Mesothelial cell of epicardium (in vitro differentiated cells): ENCODE measurements at regions not wholly inside any gene's neighbourhood (a gene's known extent, or its start where the extent isn't known, plus 50 kb on each side); places are given as distances from the start of the nearest gene placed in this dataset.

Experiments
- DNase-seq, 2 experiments: peaks; one replicate each; pipeline ENCODE4 v3.0.0; 2021; ENCODE audit warnings: low spot score in 2 of 2; ENCODE audit not compliant: unreplicated experiment in 2 of 2
- H3K27ac Mint-ChIP-seq: 2 replicates; pipeline ENCODE4 v1.8.0; 2021; ENCODE audit warnings: mixed read lengths
- H3K27me3 Mint-ChIP-seq: 2 replicates; pipeline ENCODE4 v1.8.0; 2021; ENCODE audit warnings: low read depth, mixed read lengths
- H3K36me3 Mint-ChIP-seq: 2 replicates; pipeline ENCODE4 v1.8.0; 2021; ENCODE audit warnings: mixed read lengths
- H3K4me1 Mint-ChIP-seq: 2 replicates; pipeline ENCODE4 v1.8.0; 2021; ENCODE audit warnings: mixed read lengths
- H3K4me3 Mint-ChIP-seq: 2 replicates; pipeline ENCODE4 v1.8.0; 2021; ENCODE audit warnings: mild to moderate bottlenecking, moderate library complexity, mixed read lengths
- H3K9me3 Mint-ChIP-seq: 2 replicates; pipeline ENCODE4 v1.8.0; 2021; ENCODE audit warnings: mixed read lengths
- CTCF ChIP-seq: fragments of 200-600 bp; sonication (generic); IDR thresholded peaks from one replicate; pipeline ENCODE4 v1.5.0; 2021; ENCODE audit warnings: antibody characterized with exemption; ENCODE audit not compliant: unreplicated experiment

DNA sequence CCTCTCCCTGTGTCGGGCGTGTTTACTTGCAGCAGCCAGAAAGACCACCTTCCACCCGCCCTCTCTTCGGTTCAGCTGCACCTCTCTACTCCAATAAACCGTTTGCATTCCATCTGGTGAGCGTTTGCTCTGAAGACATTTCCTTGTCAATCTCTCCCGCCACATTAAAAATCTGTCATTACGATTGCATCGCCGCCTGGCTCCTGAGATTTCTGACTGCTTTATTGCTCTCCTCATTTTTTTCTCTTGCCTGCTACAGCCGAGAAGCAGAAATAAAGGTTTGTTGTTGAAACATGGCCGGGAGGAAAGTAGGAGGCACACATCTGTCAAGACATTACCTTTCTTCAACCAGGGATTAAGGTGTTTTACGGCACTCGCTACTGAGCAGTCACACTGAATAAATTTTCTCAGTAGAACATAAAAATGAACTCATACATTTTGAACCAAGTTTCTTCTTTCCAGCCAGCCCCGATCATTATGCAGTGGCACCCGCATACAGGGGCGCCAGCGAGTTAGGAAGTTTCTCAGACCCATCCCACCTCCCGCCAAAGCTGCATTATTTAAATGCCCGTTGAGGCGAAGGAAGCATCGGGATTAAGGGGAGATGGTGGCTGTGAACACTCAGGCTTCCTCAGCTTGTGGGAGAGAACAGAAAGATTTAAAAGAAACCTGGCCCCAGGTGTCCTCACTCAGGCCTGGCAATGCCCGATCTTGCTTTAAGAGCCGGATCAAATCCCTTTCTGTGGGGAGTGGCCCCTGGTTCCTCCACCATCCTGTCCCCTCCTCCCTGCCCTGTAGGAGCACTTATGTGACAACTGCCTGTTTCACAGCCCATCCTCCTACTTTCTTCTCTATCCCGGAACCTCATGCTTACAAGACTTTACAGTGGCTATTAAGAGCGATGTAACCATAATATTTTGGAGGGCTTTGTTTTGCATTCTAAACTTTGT, 1108.9 kb downstream of the BCL11B start:
- peaks cover 9% of the 10 kb centered on the region for H3K27me3 Mint-ChIP-seq
- TF ChIP-seq CTCF: no peak
- H3K9me3 Mint-ChIP-seq: no peaks in the 10 kb centered on the region
- H3K4me1 Mint-ChIP-seq: peaks cover 9% of the 10 kb centered on the region
- no peak for DNase-seq
- H3K4me3 Mint-ChIP-seq: no peak overlapping the region
- no peaks in the 10 kb centered on the region for H3K36me3 Mint-ChIP-seq
- H3K27ac Mint-ChIP-seq: no peak overlapping the region

- DNase-seq: no peak
- H3K36me3 Mint-ChIP-seq: no peaks in the 10 kb centered on the region
- TF ChIP-seq CTCF: no peak
- H3K27ac Mint-ChIP-seq: no peak overlapping the region
- no peaks in the 10 kb centered on the region for H3K9me3 Mint-ChIP-seq
- peaks cover 9% of the 10 kb centered on the region for H3K4me1 Mint-ChIP-seq
- H3K4me3 Mint-ChIP-seq: no peak overlapping the region
- H3K27me3 Mint-ChIP-seq: peaks cover 11% of the 10 kb centered on the region
Measured at GRCh38 chr14:98163873-98164272, 1108.1 kb downstream of the BCL11B start.

DNA sequence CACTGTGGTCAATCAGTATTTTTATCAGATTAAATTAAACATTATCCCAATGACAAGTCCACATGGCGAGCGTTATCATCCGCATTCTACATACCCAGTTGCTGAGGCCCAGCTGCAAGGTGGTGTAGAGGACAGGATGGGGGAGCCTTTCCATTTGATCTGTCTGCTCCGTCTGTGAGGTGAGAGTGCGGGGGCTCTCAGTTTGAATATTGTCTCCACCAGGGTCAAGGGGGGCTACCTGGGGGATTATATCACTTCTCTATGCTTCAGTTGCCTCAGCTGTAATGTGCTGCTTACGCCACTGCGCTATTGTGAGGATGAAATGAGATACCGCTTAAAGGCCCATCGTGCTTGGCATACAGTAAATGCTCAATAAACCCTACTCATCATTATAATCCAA, 1106.0 kb downstream of the BCL11B start:
- Mint-ChIP-seq H3K9me3 (no peaks in the 10 kb centered on the region), H3K27ac (no peak overlapping the region), H3K27me3 (peaks cover 17% of the 10 kb centered on the region), H3K36me3 (no peaks in the 10 kb centered on the region), H3K4me1 (peaks cover 9% of the 10 kb centered on the region), H3K4me3 (no peak overlapping the region)
- no peak for TF ChIP-seq CTCF
- DNase-seq: no peak

DNA sequence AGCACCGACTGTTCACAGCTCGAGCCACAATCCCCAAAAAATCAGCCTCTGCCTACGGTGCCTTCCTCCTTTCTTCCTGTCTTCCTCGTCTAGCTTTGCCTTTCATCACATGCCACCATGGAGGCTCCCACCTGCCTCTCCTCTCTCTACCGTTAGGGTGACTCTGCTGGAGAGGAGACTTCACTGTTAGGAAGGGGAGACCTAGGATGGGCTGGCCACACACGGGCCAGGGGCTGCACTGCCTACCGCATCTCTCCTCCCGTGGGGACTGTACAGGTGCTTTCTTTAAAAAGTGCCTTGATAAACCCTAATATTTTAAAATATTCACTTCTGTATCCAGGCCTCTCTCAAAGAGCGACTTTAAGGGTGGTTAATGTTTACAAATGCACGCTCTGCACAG, 1104.7 kb downstream of the BCL11B start:
- Mint-ChIP-seq H3K9me3 (no peaks in the 10 kb centered on the region), H3K27me3 (peaks cover 17% of the 10 kb centered on the region), H3K36me3 (no peaks in the 10 kb centered on the region), H3K4me1 (peaks cover 7% of the 10 kb centered on the region), H3K27ac (no peak overlapping the region), H3K4me3 (no peak overlapping the region)
- no peak for DNase-seq
- no peak for TF ChIP-seq CTCF

- Mint-ChIP-seq H3K36me3 (no peaks in the 10 kb centered on the region), H3K4me3 (no peak overlapping the region)
- no peak for DNase-seq
Measured at GRCh38 chr14:98167705-98168104, 1104.3 kb downstream of the BCL11B start.

More at GRCh38 chr14:98167705-98168104, 1104.3 kb downstream of the BCL11B start:
- TF ChIP-seq CTCF: no peak
- peaks cover 5% of the 10 kb centered on the region for H3K4me1 Mint-ChIP-seq
- peaks cover 16% of the 10 kb centered on the region for H3K27me3 Mint-ChIP-seq
- no peaks in the 10 kb centered on the region for H3K9me3 Mint-ChIP-seq
- no peak overlapping the region for H3K27ac Mint-ChIP-seq
